HG03064 (cell line): ENCODE measurements at regions not wholly inside any gene's neighbourhood (a gene's known extent, or its start where the extent isn't known, plus 50 kb on each side); places are given as distances from the start of the nearest gene placed in this dataset.

Experiments
- ATAC-seq: cut with Tn5 transposase; IDR thresholded peaks from one replicate; pipeline ENCODE4 v1.9.1; 2021; ENCODE audit warnings: low read depth; ENCODE audit not compliant: unreplicated experiment

GRCh38 chr20:24891546-24892393, 57.3 kb upstream of the CST7 start:
- no peak for ATAC-seq

GRCh38 chr20:24892522-24892921, 56.5 kb upstream of the CST7 start:
- no peak for ATAC-seq

- no peak for ATAC-seq
Observed at GRCh38 chr20:24892931-24893330, 56.1 kb upstream of the CST7 start.

GRCh38 chr20:24894488-24894887, 54.6 kb upstream of the CST7 start:
- ATAC-seq = no peak

GRCh38 chr20:24894967-24895366, 54.1 kb upstream of the CST7 start:
- no peak for ATAC-seq

GRCh38 chr20:24895431-24895830, 53.6 kb upstream of the CST7 start:
- ATAC-seq = no peak

GRCh38 chr20:24895898-24896658, 53.0 kb upstream of the CST7 start:
- ATAC-seq = no peak

- ATAC-seq = no peak
Observed at GRCh38 chr20:24896984-24897383, 52.1 kb upstream of the CST7 start.

- ATAC-seq = no peak
Observed at GRCh38 chr20:24897974-24898373, 51.1 kb upstream of the CST7 start.

- no peak for ATAC-seq
Observed at GRCh38 chr20:24899153-24899552, 49.9 kb upstream of the CST7 start.
